ENCODE measurements at regions not wholly inside any gene's neighbourhood (a gene's known extent, or its start where the extent isn't known, plus 50 kb on each side); places are given as distances from the start of the nearest gene placed in this dataset.

DNA sequence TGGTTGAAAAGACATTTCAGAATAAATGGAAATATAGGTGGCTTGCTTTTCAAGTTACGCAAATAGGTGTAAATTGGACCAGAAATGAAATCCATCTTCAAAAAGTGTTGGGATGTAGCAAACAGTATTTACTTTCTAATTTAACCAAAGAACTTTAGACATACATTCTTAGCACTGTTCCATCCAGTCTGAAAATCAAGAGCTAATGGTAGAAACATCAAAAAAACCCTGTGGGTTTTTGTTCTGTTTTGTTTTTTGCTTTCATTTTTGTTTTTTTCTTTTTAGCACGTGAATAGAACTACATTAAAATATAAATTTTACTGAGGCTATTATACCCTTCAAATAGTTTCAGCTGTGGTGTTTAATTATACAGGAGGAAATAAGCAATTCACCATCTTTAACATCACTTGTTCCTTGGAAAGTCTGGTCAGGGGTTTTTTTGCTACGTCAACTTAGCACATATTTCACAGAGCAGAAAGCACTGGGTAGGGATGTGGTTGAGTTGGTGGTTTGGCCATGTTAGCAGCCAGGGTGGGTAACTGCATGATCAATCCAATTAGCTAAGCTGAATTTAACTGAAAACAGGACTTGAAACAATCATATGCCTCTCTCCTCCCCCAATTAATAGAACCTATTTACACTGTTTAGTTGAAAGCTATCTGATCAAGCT, 275.4 kb upstream of the PFKP start:
- Histone ChIP-seq H3K27me3 (no peaks in the 10 kb centered on the region), H3K36me3 (no peaks in the 10 kb centered on the region), H3K27ac (no peak overlapping the region), H3K4me1 (no peaks in the 10 kb centered on the region), H3K9me3 (peaks cover 0 to 5% (median 0%) of the 10 kb centered on the region in 3 donors), H3K4me3 (no peak overlapping the region)
- TF ChIP-seq, protein P1, sequence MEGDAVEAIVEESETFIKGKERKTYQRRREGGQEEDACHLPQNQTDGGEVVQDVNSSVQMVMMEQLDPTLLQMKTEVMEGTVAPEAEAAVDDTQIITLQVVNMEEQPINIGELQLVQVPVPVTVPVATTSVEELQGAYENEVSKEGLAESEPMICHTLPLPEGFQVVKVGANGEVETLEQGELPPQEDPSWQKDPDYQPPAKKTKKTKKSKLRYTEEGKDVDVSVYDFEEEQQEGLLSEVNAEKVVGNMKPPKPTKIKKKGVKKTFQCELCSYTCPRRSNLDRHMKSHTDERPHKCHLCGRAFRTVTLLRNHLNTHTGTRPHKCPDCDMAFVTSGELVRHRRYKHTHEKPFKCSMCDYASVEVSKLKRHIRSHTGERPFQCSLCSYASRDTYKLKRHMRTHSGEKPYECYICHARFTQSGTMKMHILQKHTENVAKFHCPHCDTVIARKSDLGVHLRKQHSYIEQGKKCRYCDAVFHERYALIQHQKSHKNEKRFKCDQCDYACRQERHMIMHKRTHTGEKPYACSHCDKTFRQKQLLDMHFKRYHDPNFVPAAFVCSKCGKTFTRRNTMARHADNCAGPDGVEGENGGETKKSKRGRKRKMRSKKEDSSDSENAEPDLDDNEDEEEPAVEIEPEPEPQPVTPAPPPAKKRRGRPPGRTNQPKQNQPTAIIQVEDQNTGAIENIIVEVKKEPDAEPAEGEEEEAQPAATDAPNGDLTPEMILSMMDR (IDR thresholded peaks at IDR 0.05): no peak
- intact Hi-C loops (cut with DNase I; ENCODE audit: low total_unique reads): no loop called here
- no peak for DNase-seq

DNA sequence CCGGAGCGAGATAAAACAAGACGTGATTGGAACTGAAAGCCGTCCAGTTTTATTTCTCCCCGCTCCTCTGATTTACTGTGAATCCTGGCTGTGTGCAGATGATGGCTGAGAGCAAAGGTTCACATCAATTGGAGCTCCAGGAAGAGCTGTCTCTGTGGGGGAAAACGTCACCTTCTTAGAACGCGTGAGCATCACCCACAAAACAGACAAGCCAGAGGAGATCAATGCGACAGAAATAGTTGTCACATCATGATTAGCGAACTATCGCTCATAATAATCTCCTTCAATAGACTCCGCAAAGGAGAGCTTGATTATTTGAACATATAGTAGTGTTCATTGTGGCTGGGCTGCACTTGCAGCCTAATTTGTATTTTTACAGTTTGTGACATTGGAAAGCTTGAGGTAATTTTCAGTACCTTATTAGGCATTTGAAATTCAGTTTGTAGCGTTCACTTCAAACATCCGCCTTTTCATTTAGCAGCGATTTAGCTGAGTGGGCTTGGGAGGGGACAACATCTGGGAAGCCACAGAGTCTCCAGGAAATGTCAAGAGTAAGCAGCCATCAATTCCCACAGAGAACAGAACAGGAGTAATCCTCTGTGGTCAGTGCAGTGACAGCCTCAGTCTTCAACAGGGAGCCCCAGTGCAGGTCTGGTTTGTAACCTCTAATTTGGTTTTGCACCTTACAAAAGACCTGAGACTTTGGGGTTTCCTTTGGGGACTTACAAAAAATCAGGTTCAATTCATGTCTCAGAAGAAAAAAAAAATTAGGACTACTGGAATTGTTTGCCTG, 276.8 kb upstream of the PFKP start:
- no peak for DNase-seq
- TF ChIP-seq, protein P1 (IDR thresholded peaks at IDR 0.05): no peak
- Histone ChIP-seq H3K27ac (no peak overlapping the region), H3K27me3 (no peaks in the 10 kb centered on the region), H3K36me3 (no peaks in the 10 kb centered on the region), H3K4me3 (no peak overlapping the region), H3K4me1 (no peaks in the 10 kb centered on the region), H3K9me3 (peaks cover 0 to 5% (median 0%) of the 10 kb centered on the region in 3 donors)
- intact Hi-C loops (cut with DNase I; ENCODE audit: low total_unique reads): no loop called here

DNA sequence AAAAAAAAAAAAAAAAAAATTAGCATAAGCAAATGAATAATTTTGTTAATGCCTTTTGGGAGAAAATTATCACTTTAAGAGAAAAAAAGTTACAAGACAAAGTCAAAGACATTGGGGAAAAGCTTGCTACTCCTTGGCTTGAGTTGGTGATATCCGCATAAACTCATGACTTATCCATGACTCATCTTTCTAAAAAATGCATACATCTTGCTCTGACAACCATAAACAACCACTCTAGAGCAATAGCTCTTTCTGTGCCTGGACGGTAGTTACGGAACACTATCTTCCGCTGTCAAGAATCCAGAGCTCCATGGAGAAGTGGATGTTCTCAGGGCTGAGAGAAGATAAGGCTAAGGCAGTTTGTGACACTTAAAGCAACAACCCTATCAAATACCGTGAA, 281.1 kb upstream of the PFKP start:
- DNase-seq: no peak
- intact Hi-C loops (cut with DNase I; ENCODE audit: low total_unique reads): no loop called here
- H3K4me1 ChIP-seq: no peaks in the 10 kb centered on the region
- TF ChIP-seq, protein P1 (IDR thresholded peaks at IDR 0.05): no peak
- H3K9me3 ChIP-seq: no peaks in the 10 kb centered on the region
- no peaks in the 10 kb centered on the region for H3K27me3 ChIP-seq
- no peak overlapping the region for H3K4me3 ChIP-seq
- H3K27ac ChIP-seq: no peak overlapping the region
- H3K36me3 ChIP-seq: no peaks in the 10 kb centered on the region

DNA sequence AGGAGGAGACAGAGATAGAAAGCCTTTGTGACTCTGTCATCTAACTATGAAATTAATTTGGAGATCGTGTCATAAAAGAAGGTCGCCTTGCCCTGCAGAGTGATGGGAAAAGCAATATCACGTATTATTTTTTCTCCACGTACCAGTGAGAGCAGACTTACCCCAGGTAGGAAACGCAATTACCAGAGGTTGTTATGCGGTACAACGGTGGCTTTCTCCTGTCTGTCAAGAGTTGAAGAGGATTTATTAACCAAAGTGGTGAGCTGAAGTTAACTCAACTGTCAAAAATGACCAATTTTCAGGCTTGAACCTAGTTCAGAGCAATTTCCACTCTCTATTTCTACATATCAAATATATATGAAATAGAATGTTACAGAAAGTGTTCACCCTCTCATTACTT, 282.6 kb upstream of the PFKP start:
- TF ChIP-seq, protein P1 (IDR thresholded peaks at IDR 0.05): no peak
- Histone ChIP-seq H3K27me3 (no peaks in the 10 kb centered on the region), H3K36me3 (no peaks in the 10 kb centered on the region), H3K9me3 (no peaks in the 10 kb centered on the region), H3K4me1 (no peaks in the 10 kb centered on the region), H3K4me3 (no peak overlapping the region), H3K27ac (no peak overlapping the region)
- intact Hi-C loops (cut with DNase I; ENCODE audit: low total_unique reads): no loop called here
- no peak for DNase-seq

DNA sequence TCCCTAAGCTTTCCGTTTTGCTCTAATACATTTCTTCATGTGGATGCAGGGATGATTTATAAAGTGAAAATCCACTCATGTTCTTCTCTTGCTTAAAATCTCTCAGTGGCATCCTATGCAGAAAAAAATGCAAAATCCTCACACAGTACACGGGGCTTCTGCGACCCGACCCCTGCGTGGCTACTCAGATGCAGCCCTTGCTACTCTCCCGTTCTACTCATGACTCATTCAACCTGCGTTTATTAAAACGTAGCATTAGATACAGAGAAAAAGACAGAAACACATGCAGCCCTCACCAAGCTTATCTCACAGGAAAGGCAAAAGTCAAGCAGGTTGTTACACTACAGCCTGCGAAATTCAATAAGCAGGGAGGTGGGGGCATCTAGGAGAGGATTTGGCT, 284.4 kb upstream of the PFKP start:
- DNase-seq: no peak
- H3K9me3 ChIP-seq: no peaks in the 10 kb centered on the region
- no peak overlapping the region for H3K4me3 ChIP-seq
- intact Hi-C loops (cut with DNase I; ENCODE audit: low total_unique reads): no loop called here
- H3K36me3 ChIP-seq: no peaks in the 10 kb centered on the region
- H3K27me3 ChIP-seq: no peaks in the 10 kb centered on the region
- TF ChIP-seq, protein P1 (IDR thresholded peaks at IDR 0.05): no peak
- H3K27ac ChIP-seq: no peak overlapping the region
- no peaks in the 10 kb centered on the region for H3K4me1 ChIP-seq

Measured in tibial artery (tissue), 4 donors.